ENCODE measurements at regions not wholly inside any gene's neighbourhood (a gene's known extent, or its start where the extent isn't known, plus 50 kb on each side); places are given as distances from the start of the nearest gene placed in this dataset.

- Histone ChIP-seq H3K9ac (ENCODE audit: low read length) (no peak overlapping the region), H3K4ac (ENCODE audit: low read depth, low read length) (no peak overlapping the region), H4K12ac (ENCODE audit: low read depth, low read length) (no peak overlapping the region), H3K18ac (ENCODE audit: low read length) (no peak overlapping the region), H3K4me1 (ENCODE audit: control insufficient read depth in 1 of 2, insufficient read depth in 2 of 2, low read length in 2 of 2) (no peaks in the 10 kb centered on the region), H3K23ac (ENCODE audit: low read length) (no peak overlapping the region), H3K27ac (ENCODE audit: low read depth, low read length) (no peak overlapping the region), H3K4me2 (ENCODE audit: low read length) (no peak overlapping the region), H3K27me3 (ENCODE audit: insufficient read depth, low read length) (no peaks in the 10 kb centered on the region), H3K79me2 (ENCODE audit: control insufficient read depth, insufficient read depth, low read length, poor library complexity) (no peaks in the 10 kb centered on the region), H2BK120ac (ENCODE audit: insufficient read depth, low read length, poor library complexity) (no peak overlapping the region), H3K9me3 (ENCODE audit: insufficient read depth, low read depth, low read length) (peaks cover 2% of the 10 kb centered on the region), H2AK5ac (ENCODE audit: low read length) (no peak overlapping the region), H2AFZ (ENCODE audit: insufficient read depth, low read length, poor library complexity) (no peak overlapping the region), H3K79me1 (ENCODE audit: low read length) (no peaks in the 10 kb centered on the region), H3K36me3 (ENCODE audit: control insufficient read depth in 1 of 2, insufficient read depth in 2 of 2, low read length in 2 of 2) (no peaks in the 10 kb centered on the region), H2BK5ac (ENCODE audit: low read depth, low read length, poor library complexity) (no peak overlapping the region), H3K4me3 (ENCODE audit: low read depth, low read length) (no peak overlapping the region), H3K14ac (ENCODE audit: low read length) (no peak overlapping the region), H4K91ac (ENCODE audit: low read depth, low read length) (no peak overlapping the region), H4K8ac (ENCODE audit: low read depth, low read length) (no peak overlapping the region), H2BK12ac (ENCODE audit: low read length) (no peak overlapping the region)
- WGBS (ENCODE audit: extremely low coverage, insufficient coverage, insufficient read length) = no CpG with 5 or more reads among the region's 24 CpGs
- no peak for DNase-seq
These were observed 155.0 kb upstream of the C14orf180 start for GRCh38 chr14:104424406-104425072.

DNA sequence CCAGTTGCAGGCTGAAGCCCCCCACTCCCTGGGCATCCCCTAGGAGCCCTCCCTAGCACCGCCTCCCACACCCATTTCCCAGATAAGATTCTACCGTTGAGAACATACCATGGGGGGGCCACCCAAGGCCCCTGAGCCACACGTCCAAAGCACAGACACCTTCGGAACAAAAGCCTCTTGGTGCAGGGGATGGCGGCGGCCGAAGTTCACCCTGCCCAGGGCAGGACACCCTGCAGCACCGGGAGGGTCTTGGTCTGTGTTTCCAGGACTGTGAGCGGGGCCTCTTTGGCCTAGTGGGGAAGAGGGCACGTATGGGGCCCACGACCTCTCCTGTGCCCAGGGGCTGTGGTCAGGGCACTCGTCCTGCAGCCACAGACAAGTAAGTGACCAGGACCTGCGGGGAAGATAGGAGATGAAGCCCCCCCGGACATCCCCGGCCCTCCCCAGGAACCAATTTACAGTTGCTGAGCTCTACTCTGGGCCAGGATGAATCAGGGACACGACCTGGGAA lies 154.3 kb upstream of the C14orf180 start:
- Histone ChIP-seq H3K79me1 (ENCODE audit: low read length) (no peaks in the 10 kb centered on the region), H4K91ac (ENCODE audit: low read depth, low read length) (no peak overlapping the region), H3K23ac (ENCODE audit: low read length) (no peak overlapping the region), H3K4ac (ENCODE audit: low read depth, low read length) (no peak overlapping the region), H3K79me2 (ENCODE audit: control insufficient read depth, insufficient read depth, low read length, poor library complexity) (no peaks in the 10 kb centered on the region), H2BK5ac (ENCODE audit: low read depth, low read length, poor library complexity) (no peak overlapping the region), H3K4me1 (ENCODE audit: control insufficient read depth in 1 of 2, insufficient read depth in 2 of 2, low read length in 2 of 2) (no peaks in the 10 kb centered on the region), H3K4me3 (ENCODE audit: low read depth, low read length) (no peak overlapping the region), H2BK120ac (ENCODE audit: insufficient read depth, low read length, poor library complexity) (no peak overlapping the region), H3K9me3 (ENCODE audit: insufficient read depth, low read depth, low read length) (peaks cover 2% of the 10 kb centered on the region), H4K8ac (ENCODE audit: low read depth, low read length) (no peak overlapping the region), H3K36me3 (ENCODE audit: control insufficient read depth in 1 of 2, insufficient read depth in 2 of 2, low read length in 2 of 2) (no peaks in the 10 kb centered on the region), H3K18ac (ENCODE audit: low read length) (no peak overlapping the region), H2BK12ac (ENCODE audit: low read length) (no peak overlapping the region), H3K9ac (ENCODE audit: low read length) (no peak overlapping the region), H3K4me2 (ENCODE audit: low read length) (no peak overlapping the region), H4K12ac (ENCODE audit: low read depth, low read length) (no peak overlapping the region), H2AFZ (ENCODE audit: insufficient read depth, low read length, poor library complexity) (no peak overlapping the region), H3K14ac (ENCODE audit: low read length) (no peak overlapping the region), H3K27me3 (ENCODE audit: insufficient read depth, low read length) (no peaks in the 10 kb centered on the region), H2AK5ac (ENCODE audit: low read length) (no peak overlapping the region), H3K27ac (ENCODE audit: low read depth, low read length) (no peak overlapping the region)
- WGBS (ENCODE audit: extremely low coverage, insufficient coverage, insufficient read length) = no CpG with 5 or more reads among the region's 16 CpGs
- DNase-seq = no peak

- Histone ChIP-seq H3K23ac (ENCODE audit: low read length) (no peak overlapping the region), H4K91ac (ENCODE audit: low read depth, low read length) (no peak overlapping the region), H3K36me3 (ENCODE audit: control insufficient read depth in 1 of 2, insufficient read depth in 2 of 2, low read length in 2 of 2) (no peaks in the 10 kb centered on the region), H3K9ac (ENCODE audit: low read length) (no peak overlapping the region), H2AFZ (ENCODE audit: insufficient read depth, low read length, poor library complexity) (no peak overlapping the region), H4K12ac (ENCODE audit: low read depth, low read length) (no peak overlapping the region), H3K27ac (ENCODE audit: low read depth, low read length) (no peak overlapping the region), H4K8ac (ENCODE audit: low read depth, low read length) (no peak overlapping the region), H3K27me3 (ENCODE audit: insufficient read depth, low read length) (no peaks in the 10 kb centered on the region), H3K4me2 (ENCODE audit: low read length) (no peak overlapping the region), H3K4me3 (ENCODE audit: low read depth, low read length) (no peak overlapping the region), H3K79me1 (ENCODE audit: low read length) (no peaks in the 10 kb centered on the region), H3K9me3 (ENCODE audit: insufficient read depth, low read depth, low read length) (peaks cover 2% of the 10 kb centered on the region), H2BK12ac (ENCODE audit: low read length) (no peak overlapping the region), H3K4ac (ENCODE audit: low read depth, low read length) (no peak overlapping the region), H2AK5ac (ENCODE audit: low read length) (no peak overlapping the region), H3K18ac (ENCODE audit: low read length) (no peak overlapping the region), H2BK120ac (ENCODE audit: insufficient read depth, low read length, poor library complexity) (no peak overlapping the region), H3K79me2 (ENCODE audit: control insufficient read depth, insufficient read depth, low read length, poor library complexity) (no peaks in the 10 kb centered on the region), H3K14ac (ENCODE audit: low read length) (no peak overlapping the region), H2BK5ac (ENCODE audit: low read depth, low read length, poor library complexity) (no peak overlapping the region), H3K4me1 (ENCODE audit: control insufficient read depth in 1 of 2, insufficient read depth in 2 of 2, low read length in 2 of 2) (no peaks in the 10 kb centered on the region)
- no CpG with 5 or more reads among the region's 20 CpGs for WGBS (ENCODE audit: extremely low coverage, insufficient coverage, insufficient read length)
- DNase-seq = no peak
These were observed 153.6 kb upstream of the C14orf180 start for GRCh38 chr14:104425763-104426646.

- H3K9me3 ChIP-seq (ENCODE audit: insufficient read depth, low read depth, low read length) = peaks cover 4% of the 10 kb centered on the region
- no peak overlapping the region for H3K27ac ChIP-seq (ENCODE audit: low read depth, low read length)
- no peak overlapping the region for H3K23ac ChIP-seq (ENCODE audit: low read length)
- H2BK120ac ChIP-seq (ENCODE audit: insufficient read depth, low read length, poor library complexity) = no peak overlapping the region
- no peak overlapping the region for H2BK5ac ChIP-seq (ENCODE audit: low read depth, low read length, poor library complexity)
- H4K8ac ChIP-seq (ENCODE audit: low read depth, low read length) = no peak overlapping the region
- H3K4ac ChIP-seq (ENCODE audit: low read depth, low read length) = no peak overlapping the region
- no peak overlapping the region for H3K4me3 ChIP-seq (ENCODE audit: low read depth, low read length)
- no peaks in the 10 kb centered on the region for H3K27me3 ChIP-seq (ENCODE audit: insufficient read depth, low read length)
- no peak overlapping the region for H3K14ac ChIP-seq (ENCODE audit: low read length)
- H4K91ac ChIP-seq (ENCODE audit: low read depth, low read length) = no peak overlapping the region
- no peak overlapping the region for H2AK5ac ChIP-seq (ENCODE audit: low read length)
- no peaks in the 10 kb centered on the region for H3K79me1 ChIP-seq (ENCODE audit: low read length)
- no peaks in the 10 kb centered on the region for H3K79me2 ChIP-seq (ENCODE audit: control insufficient read depth, insufficient read depth, low read length, poor library complexity)
- H2BK12ac ChIP-seq (ENCODE audit: low read length) = no peak overlapping the region
- no peak overlapping the region for H3K18ac ChIP-seq (ENCODE audit: low read length)
- DNase-seq = no peak
- no peak overlapping the region for H4K12ac ChIP-seq (ENCODE audit: low read depth, low read length)
- no peak overlapping the region for H2AFZ ChIP-seq (ENCODE audit: insufficient read depth, low read length, poor library complexity)
- WGBS (ENCODE audit: extremely low coverage, insufficient coverage, insufficient read length) = no CpG with 5 or more reads among the region's 21 CpGs
- no peak overlapping the region for H3K9ac ChIP-seq (ENCODE audit: low read length)
- no peaks in the 10 kb centered on the region for H3K4me1 ChIP-seq (ENCODE audit: control insufficient read depth in 1 of 2, insufficient read depth in 2 of 2, low read length in 2 of 2)
- H3K4me2 ChIP-seq (ENCODE audit: low read length) = no peak overlapping the region
- no peaks in the 10 kb centered on the region for H3K36me3 ChIP-seq (ENCODE audit: control insufficient read depth in 1 of 2, insufficient read depth in 2 of 2, low read length in 2 of 2)
These were observed 152.3 kb upstream of the C14orf180 start for GRCh38 chr14:104427131-104427851.
